MM.1S (cell line): ENCODE measurements at regions not wholly inside any gene's neighbourhood (a gene's known extent, or its start where the extent isn't known, plus 50 kb on each side); places are given as distances from the start of the nearest gene placed in this dataset.

ENCODE experiments used
- EZH2 ChIP-seq: fragments of 300-600 bp; sonication (generic); optimal IDR thresholded peaks from 2 replicates; pipeline ENCODE3; 2017; ENCODE audit warnings: low read depth, mild to moderate bottlenecking, antibody characterized with exemption, low read length, mixed read lengths
- TF ChIP-seq, protein P1 (sequence below): fragments of 300-600 bp; sonication (generic); IDR thresholded peaks from 2 replicates; pipeline ENCODE4 v1.5.1; 2016; ENCODE audit warnings: antibody characterized with exemption, low read length, mixed read lengths

DNA sequence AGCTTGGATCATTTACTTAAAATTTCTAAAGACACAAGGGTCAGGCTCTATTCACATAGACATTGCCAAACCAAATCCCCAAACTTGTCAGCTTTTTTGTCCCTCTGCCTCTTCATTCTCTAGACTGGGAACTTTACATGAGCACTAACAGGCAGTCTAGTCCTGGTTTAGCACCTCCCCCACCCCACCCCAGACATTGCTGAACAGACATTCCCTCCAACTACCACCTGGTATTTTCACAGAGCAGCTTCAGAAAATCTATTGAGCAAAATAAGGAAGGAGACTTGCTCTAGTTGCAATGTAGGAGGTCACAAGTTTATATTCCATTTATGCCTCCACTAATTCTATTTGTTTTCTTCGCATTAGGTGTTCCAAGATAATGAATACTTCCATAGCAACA lies 56.8 kb upstream of the AASS start:
- TF ChIP-seq, protein P1, sequence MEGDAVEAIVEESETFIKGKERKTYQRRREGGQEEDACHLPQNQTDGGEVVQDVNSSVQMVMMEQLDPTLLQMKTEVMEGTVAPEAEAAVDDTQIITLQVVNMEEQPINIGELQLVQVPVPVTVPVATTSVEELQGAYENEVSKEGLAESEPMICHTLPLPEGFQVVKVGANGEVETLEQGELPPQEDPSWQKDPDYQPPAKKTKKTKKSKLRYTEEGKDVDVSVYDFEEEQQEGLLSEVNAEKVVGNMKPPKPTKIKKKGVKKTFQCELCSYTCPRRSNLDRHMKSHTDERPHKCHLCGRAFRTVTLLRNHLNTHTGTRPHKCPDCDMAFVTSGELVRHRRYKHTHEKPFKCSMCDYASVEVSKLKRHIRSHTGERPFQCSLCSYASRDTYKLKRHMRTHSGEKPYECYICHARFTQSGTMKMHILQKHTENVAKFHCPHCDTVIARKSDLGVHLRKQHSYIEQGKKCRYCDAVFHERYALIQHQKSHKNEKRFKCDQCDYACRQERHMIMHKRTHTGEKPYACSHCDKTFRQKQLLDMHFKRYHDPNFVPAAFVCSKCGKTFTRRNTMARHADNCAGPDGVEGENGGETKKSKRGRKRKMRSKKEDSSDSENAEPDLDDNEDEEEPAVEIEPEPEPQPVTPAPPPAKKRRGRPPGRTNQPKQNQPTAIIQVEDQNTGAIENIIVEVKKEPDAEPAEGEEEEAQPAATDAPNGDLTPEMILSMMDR: no peak
- TF ChIP-seq EZH2: no peak
